HG03460 (cell line): ENCODE measurements at regions not wholly inside any gene's neighbourhood (a gene's known extent, or its start where the extent isn't known, plus 50 kb on each side); places are given as distances from the start of the nearest gene placed in this dataset.

Source experiments
- ATAC-seq: cut with Tn5 transposase; IDR thresholded peaks from one replicate; pipeline ENCODE4 v1.9.1; 2021; ENCODE audit not compliant: unreplicated experiment

GRCh38 chr16:86712158-86713009 lies 134.0 kb downstream of the FOXL1 start:
- no peak for ATAC-seq

GRCh38 chr16:86713021-86713631 lies 134.8 kb downstream of the FOXL1 start:
- ATAC-seq, result no peak

- ATAC-seq, result no peak
These were observed 135.8 kb downstream of the FOXL1 start for GRCh38 chr16:86714166-86714565.

- no peak for ATAC-seq
These were observed 138.3 kb downstream of the FOXL1 start for GRCh38 chr16:86716649-86717048.

- ATAC-seq, result no peak
These were observed 139.8 kb downstream of the FOXL1 start for GRCh38 chr16:86718118-86718517.

- ATAC-seq, result no peak
These were observed 144.6 kb downstream of the FOXL1 start for GRCh38 chr16:86722970-86723369.

GRCh38 chr16:86723689-86724088 lies 145.3 kb downstream of the FOXL1 start:
- no peak for ATAC-seq

- no peak for ATAC-seq
These were observed 147.1 kb downstream of the FOXL1 start for GRCh38 chr16:86725401-86725800.

GRCh38 chr16:86726340-86726739 lies 148.0 kb downstream of the FOXL1 start:
- no peak for ATAC-seq

- no peak for ATAC-seq
These were observed 148.8 kb downstream of the FOXL1 start for GRCh38 chr16:86727131-86727530.

- no peak for ATAC-seq
These were observed 149.3 kb downstream of the FOXL1 start for GRCh38 chr16:86727632-86728031.

- ATAC-seq, result no peak
These were observed 151.3 kb downstream of the FOXL1 start for GRCh38 chr16:86729686-86730085.

GRCh38 chr16:86730086-86730485 lies 151.7 kb downstream of the FOXL1 start:
- no peak for ATAC-seq

GRCh38 chr16:86730597-86730996 lies 152.2 kb downstream of the FOXL1 start:
- no peak for ATAC-seq

- no peak for ATAC-seq
These were observed 154.4 kb downstream of the FOXL1 start for GRCh38 chr16:86732621-86733295.

- ATAC-seq, result no peak
These were observed 155.4 kb downstream of the FOXL1 start for GRCh38 chr16:86733546-86734254.

GRCh38 chr16:86734543-86735460 lies 156.5 kb downstream of the FOXL1 start:
- no peak for ATAC-seq

- ATAC-seq, result no peak
These were observed 157.4 kb downstream of the FOXL1 start for GRCh38 chr16:86735727-86736126.

- no peak for ATAC-seq
These were observed 158.2 kb downstream of the FOXL1 start for GRCh38 chr16:86736502-86736901.

GRCh38 chr16:86737083-86737482 lies 158.7 kb downstream of the FOXL1 start:
- ATAC-seq, result no peak
